Renal cortex interstitium (tissue), 11 donors: ENCODE measurements at regions not wholly inside any gene's neighbourhood (a gene's known extent, or its start where the extent isn't known, plus 50 kb on each side); places are given as distances from the start of the nearest gene placed in this dataset.

ENCODE experiments used
- DNase-seq, 11 donors: peaks; one replicate each; pipeline ENCODE4 v3.0.0-alpha.2; 2013; ENCODE audit warnings: low read depth in 9 of 11, low spot score in 4 of 11; ENCODE audit errors: extremely low read depth in 1 of 11

DNA sequence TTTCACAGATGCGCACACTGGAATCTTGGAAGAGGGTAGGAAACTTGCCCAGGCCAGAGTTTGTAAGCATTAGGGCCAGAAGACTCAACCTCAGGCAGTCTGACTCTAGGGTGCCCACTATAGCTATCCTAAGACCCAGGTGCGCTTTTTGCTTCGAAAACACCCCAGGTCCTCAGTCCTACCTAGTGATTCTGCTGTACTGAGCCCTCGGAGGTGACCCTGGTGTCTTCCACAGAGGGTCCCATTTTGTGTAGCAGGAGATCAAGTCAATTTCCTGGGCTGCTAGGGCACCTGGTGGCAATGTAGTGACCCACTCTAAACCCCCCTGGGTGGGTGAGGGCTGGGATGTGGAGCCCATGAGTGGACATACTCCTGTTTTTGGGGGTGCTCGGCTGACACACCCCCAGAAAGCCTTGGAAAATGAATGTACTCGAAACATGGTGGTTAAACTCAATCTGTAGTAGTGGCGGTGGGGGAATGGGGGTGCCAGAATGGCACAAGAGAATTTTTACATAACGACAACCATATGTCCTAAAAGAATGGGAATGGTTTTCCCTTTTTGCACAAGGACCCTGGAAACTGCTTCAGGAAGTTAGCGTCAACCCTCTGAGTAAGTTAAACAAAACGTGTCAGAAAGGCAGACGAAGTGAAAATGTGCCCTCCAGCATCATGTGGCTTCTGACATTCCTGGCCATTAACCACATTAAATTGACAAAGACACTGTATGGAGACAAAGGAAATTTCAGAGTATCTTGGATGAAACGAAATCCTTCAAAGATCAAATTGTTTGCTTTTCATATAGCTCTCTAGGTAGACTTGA, 218.0 kb upstream of the COPS8 start:
- no peak for DNase-seq

GRCh38 chr2:236870370-236870769, 215.3 kb upstream of the COPS8 start:
- DNase-seq: no peak

DNA sequence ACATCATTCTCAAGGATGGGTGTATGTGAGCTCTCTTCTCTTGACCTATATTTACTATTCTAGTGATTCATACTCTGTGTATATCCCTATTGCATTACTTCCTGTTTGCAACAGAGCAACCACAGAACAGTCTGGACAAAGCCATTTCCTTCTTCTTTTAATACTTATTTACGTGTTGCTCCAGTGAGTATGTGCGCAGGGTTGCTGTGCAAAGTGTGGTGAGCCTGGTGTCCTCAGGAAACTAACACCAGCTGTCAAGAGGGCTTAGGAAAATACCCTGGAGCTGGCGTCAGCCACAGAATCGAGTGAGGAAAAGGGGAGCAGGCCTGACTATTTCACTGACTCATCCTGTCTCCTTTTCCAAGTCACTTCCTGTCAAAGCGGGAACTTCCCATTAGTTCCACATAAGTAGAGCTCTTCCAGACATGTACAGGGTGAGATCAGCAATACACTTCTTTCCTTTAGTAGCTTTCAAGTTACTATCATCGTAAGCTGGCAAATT, 214.1 kb upstream of the COPS8 start:
- DNase-seq: no peak

DNA sequence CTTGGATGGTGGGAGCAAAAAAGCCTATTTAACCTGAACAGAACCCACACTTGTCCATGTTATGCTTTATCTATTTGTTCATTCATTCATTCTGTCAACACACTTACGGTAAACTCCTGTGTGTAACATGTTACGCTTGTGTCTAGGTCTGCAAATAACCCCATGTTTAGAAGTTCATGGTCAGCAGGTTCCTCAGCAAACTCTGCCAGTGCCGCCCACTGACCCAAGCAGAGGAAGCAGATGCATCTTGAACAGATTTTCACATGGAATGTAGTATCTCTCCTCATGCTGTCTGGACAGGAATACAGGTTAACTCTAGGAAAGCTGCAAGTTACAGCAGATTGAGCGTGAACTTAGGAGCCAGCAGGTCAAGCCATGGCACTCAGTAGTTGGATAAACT, 213.7 kb upstream of the COPS8 start:
- no peak for DNase-seq

DNA sequence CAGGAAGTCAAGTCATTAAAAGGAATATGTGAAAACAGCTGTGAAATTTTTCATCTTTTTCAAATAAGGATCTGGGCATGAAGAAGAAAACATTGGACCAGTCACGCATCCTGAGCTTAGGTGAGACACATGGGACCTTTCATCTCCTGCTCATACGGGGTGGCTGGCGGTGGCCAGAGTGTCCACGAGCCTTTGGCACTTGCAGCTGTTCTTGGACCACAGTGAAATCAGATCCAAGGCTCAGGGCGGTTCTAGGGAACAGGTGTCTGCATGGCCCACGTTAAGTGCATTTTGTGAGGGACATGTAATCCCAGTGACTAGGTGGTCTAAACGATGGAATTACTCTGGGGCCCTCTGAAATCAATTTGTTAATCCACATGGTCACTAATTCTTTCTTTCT, 212.7 kb upstream of the COPS8 start:
- DNase-seq: no peak

GRCh38 chr2:236873636-236874035, 212.1 kb upstream of the COPS8 start:
- DNase-seq: no peak

GRCh38 chr2:236874866-236875481, 210.7 kb upstream of the COPS8 start:
- no peak for DNase-seq

DNA sequence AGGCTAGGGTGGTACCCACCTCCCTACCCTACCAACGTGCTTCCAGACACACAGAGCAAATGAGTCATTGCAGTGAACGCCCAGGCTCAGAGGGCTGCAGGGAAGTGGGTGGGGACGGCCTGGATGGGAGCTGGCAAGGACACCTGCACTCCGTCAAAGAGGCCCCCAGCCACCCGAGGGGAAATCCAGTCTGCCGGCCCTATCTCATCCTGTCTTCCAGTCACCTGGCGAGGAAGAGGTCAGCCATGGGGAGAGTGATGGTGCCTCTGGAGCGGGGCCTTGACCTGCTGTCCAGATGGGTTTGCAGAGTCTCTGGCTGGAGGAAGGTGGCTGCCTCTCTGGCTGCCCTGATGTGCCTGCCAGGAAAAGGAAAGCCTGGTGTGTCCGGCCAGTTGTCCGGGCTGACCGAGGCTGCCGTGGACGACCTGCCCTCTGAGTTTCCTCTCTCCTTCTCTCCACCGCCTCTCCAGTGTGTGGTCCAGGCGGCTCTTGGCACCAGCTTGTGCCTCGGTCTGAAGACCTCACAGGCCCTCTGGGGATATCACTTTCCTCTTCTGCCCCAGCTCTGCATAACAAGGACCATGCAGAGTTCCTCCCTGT, 209.7 kb upstream of the COPS8 start:
- DNase-seq: no peak

DNA sequence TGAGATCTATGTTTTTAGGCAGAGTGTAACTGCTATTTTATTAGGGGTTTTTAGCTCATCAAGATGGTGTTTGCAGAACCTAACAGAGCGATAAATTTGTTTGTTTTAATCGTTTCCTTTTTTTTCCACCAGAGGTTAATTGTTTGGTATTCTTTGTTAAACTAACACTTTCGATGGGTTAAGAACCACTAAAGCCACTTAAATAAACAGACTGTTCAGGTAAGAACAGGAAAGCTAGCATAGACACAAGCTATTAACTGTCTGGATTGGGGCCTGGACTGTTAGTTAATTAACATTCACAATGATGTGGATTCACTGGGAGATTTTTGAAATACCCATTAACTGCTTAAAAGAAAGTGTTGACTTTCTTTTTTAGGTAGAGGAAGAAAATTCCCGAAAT, 209.0 kb upstream of the COPS8 start:
- no peak for DNase-seq

DNA sequence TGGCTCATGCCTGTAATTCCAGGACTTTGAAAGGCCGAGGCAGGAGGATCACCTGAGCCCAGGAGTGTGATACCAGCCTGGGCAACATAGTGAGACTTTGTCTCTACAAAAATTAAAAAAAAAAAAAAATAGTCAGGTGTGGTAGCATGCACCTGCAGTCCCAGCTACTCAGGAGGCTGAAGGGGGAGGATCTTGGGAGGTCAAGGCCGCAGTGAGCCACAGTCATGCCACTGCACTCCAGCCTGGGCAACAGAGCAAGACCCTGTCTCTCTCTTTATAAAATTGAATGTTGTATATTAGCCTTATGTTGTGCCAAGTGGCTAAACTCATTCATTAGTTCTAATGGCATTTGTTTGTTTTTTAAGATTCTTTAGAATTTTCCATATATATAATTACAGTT, 207.7 kb upstream of the COPS8 start:
- DNase-seq: no peak

DNA sequence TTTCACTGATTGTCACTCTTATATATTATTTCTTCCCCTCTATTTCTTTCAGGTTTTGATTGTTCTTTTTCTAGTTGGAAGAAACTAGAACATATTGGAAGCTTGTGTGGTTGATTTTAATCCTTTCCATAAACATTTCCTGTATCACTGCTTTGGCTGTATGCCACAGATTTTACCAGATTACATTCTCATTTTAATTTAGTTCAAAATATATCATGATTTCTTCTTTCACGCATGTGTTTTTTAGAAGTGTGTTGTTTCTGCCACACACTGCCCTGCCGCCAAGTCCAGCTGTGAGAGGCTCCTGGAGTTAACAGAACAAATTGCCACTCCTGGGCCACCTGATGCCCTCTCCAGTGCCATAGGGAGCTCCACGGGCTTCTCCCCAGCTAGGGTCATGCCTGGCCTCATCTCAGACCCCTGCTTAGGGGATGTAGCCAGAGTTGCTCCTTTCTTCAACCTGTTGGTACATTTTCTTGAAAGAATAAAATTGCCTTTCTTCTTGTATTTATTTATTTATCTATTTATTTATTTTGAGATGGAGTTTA, 206.2 kb upstream of the COPS8 start:
- DNase-seq: no peak

DNA sequence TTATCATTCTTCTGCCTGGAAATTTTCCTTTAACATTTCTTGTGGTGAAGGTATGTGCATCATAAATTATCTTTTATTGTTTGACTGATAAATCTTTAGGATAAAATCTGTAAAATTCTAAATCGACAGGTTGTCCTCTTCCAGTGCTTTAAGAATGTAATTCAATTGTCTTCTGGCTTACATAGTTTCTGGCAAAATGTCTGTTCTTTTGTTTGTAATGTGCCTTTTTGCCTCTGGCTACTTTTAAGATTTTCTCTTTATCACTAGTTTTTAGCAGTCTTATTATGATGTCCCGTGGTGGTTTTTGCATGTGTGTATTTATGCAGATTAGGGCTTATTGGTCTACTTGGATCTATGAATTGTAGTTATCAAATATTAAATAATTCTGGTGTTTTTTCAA, 203.6 kb upstream of the COPS8 start:
- no peak for DNase-seq

DNA sequence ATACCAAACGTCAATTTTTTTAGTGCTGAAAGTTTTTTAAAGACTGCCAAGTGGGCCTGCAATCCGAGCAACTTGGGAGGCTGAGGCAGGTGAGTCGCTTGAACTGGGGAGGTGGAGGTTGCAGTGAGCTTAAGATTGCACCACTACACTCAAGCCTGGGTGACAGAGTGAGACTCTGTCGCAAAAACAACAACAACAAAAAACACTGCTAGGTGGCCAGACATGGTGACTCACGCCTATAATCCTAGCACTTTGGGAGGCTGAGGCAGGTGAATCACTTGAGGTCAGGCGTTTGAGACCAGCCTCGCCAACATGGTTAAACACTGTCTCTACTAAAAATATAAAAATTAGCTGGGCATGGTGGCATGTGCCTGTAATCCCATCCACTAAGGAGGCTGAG, 202.8 kb upstream of the COPS8 start:
- DNase-seq: no peak

DNA sequence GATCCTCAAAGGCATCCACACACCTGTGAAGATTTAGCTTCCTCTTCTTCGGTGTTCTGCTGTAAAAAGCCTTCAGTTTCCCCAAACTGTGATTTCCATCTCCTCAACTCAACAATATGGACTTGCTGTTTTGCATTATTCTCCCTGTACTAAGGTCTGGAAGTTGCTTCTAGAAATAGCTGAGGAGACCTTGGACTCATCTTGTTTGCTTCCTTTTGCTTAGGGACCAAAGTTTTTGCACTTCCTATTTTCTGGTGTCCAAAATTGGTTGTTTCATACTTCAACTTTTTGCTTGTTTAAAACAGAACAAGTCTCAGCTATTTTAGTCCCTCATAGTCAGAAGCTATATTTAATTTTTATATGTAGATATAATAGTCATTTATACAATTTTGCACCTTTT, 201.9 kb upstream of the COPS8 start:
- DNase-seq: no peak

GRCh38 chr2:236884569-236885175, 201.0 kb upstream of the COPS8 start:
- no peak for DNase-seq

- DNase-seq: no peak
Measured at GRCh38 chr2:236886456-236886855, 199.2 kb upstream of the COPS8 start.

GRCh38 chr2:236887531-236887930, 198.2 kb upstream of the COPS8 start:
- DNase-seq: peak in 2 of 11 donors; percentile 40 to 42

DNA sequence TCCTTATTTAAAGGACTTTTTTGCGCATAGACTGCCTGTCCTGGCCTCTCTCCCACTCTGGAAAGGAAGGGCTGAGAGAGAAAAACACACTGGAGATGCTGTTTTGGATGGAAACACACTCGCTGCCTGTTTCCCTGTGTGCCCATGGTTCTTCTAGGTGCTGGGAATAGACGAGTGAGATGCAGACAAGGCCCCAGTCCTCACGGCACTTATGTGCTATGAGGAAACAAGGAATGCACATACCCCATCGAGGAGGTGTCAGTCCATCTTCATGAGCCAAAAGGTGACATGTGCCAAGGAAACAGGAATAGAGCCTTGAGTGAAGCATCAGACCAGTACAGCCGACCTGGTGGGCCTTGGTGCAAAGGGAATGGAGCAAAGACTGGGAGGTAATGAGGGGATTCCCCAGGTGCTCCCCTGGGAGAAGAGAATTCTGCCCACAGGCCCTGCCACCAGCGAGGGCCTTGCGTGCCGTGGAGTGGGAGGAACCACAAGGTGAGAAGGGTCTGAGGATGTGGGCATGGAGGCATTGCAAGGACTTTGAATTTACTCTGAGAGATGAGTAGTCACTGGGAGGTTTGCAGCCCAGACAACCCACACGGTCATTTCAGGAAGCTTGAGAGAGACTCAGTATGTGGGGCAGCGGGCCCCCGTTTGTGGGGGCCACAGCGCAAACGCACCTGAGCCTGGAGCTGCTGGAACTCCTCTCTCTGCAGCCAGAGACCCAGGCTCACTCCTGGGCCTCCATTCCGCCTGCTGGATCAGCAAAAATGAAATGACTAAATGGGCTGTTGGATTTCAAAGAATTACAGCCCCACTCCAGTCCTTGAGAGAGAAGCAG, 197.5 kb upstream of the COPS8 start:
- no peak for DNase-seq
